CD14-positive monocyte (primary cell): ENCODE measurements at regions not wholly inside any gene's neighbourhood (a gene's known extent, or its start where the extent isn't known, plus 50 kb on each side); places are given as distances from the start of the nearest gene placed in this dataset.

Experiments used
- DNase-seq, 3 donors: peaks; one replicate each; pipeline ENCODE4 v3.0.0-alpha.2; 2011 to 2022
- H2AFZ ChIP-seq: 2 replicates; pipeline ENCODE4 v1.6.0; 2012; ENCODE audit warnings: mild to moderate bottlenecking, low read depth, low read length, inconsistent platforms; ENCODE audit not compliant: insufficient read depth, poor library complexity, severe bottlenecking
- H3K27ac ChIP-seq, 2 donors: 1 replicate in 1 of 2; 2 replicates in 1 of 2; pipeline ENCODE4 v1.5.1; 2012 to 2013; ENCODE audit warnings: low read length in 2 of 2, control low read depth in 1 of 2, inconsistent platforms in 1 of 2, low read depth in 1 of 2, mild to moderate bottlenecking in 1 of 2
- H3K27me3 ChIP-seq, 2 donors: one replicate each; pipeline versions ENCODE4 v1.6.0 to v1.6.1; 2011 to 2013; ENCODE audit warnings: low read length in 2 of 2; ENCODE audit not compliant: control insufficient read depth in 2 of 2, insufficient read depth in 2 of 2
- H3K36me3 ChIP-seq, 2 donors: replicated peaks in 1 of 2; 1 replicate in 1 of 2; 2 replicates in 1 of 2; pipeline versions ENCODE4 v1.5.1 to v1.6.1; 2012 to 2013; ENCODE audit warnings: low read length in 2 of 2, control low read depth in 1 of 2, inconsistent platforms in 1 of 2, mild to moderate bottlenecking in 1 of 2; ENCODE audit not compliant: insufficient read depth in 2 of 2, control insufficient read depth in 1 of 2
- H3K4me1 ChIP-seq, 2 donors: 1 replicate in 1 of 2; 2 replicates in 1 of 2; pipeline versions ENCODE4 v1.5.1 to v1.6.1; 2012 to 2013; ENCODE audit warnings: low read length in 2 of 2, control low read depth in 1 of 2, inconsistent platforms in 1 of 2, mild to moderate bottlenecking in 1 of 2, moderate library complexity in 1 of 2; ENCODE audit not compliant: insufficient read depth in 2 of 2, control insufficient read depth in 1 of 2
- H3K4me2 ChIP-seq: replicated peaks from 2 replicates; pipeline ENCODE3; 2012; ENCODE audit warnings: low read length, moderate library complexity, mild to moderate bottlenecking; ENCODE audit not compliant: poor library complexity, severe bottlenecking; ENCODE audit errors: extremely low read depth
- H3K4me3 ChIP-seq, 3 experiments: fragments of 200-600 bp in 1 of 3; sonication (generic) in 1 of 3; replicated peaks in 1 of 3; 1 replicate in 2 of 3; 2 replicates in 1 of 3; pipeline ENCODE4 v1.5.1; 2011 to 2013; ENCODE audit warnings: low read length in 3 of 3, mild to moderate bottlenecking in 3 of 3, control low read depth in 2 of 3, low read depth in 2 of 3, inconsistent platforms in 1 of 3, moderate library complexity in 1 of 3
- H3K79me2 ChIP-seq: 2 replicates; pipeline ENCODE4 v1.6.0; 2012; ENCODE audit warnings: mild to moderate bottlenecking, control low read depth, inconsistent platforms, low read length, moderate library complexity; ENCODE audit not compliant: insufficient read depth
- H3K9ac ChIP-seq: 2 replicates; pipeline ENCODE4 v1.6.0; 2017; ENCODE audit warnings: low read length, mild to moderate bottlenecking; ENCODE audit not compliant: insufficient read depth, poor library complexity, severe bottlenecking
- H3K9me3 ChIP-seq, 2 donors: replicated peaks in 1 of 2; 1 replicate in 1 of 2; 2 replicates in 1 of 2; pipeline versions ENCODE4 v1.5.1 to v1.6.1; 2012 to 2013; ENCODE audit warnings: low read length in 2 of 2, control low read depth in 1 of 2; ENCODE audit not compliant: control insufficient read depth in 1 of 2, insufficient read depth in 1 of 2
- H4K20me1 ChIP-seq: 2 replicates; pipeline ENCODE4 v1.6.0; 2012; ENCODE audit warnings: mild to moderate bottlenecking, low read length, control low read depth, moderate library complexity; ENCODE audit not compliant: insufficient read depth
- H3K27ac Mint-ChIP-seq, 7 donors: one replicate each; pipeline ENCODE4 v1.8.0; 2020; ENCODE audit warnings: mild to moderate bottlenecking in 7 of 7, mixed read lengths in 7 of 7, moderate library complexity in 6 of 7, inconsistent platforms in 2 of 7
- H3K27me3 Mint-ChIP-seq, 3 donors: one replicate each; pipeline ENCODE4 v1.8.0; 2021 to 2022; ENCODE audit warnings: low read depth in 3 of 3, mild to moderate bottlenecking in 3 of 3, mixed read lengths in 3 of 3, moderate library complexity in 3 of 3, inconsistent platforms in 1 of 3
- H3K36me3 Mint-ChIP-seq, 2 donors: one replicate each; pipeline ENCODE4 v1.8.0; 2020; ENCODE audit warnings: mixed read lengths in 2 of 2, inconsistent platforms in 1 of 2, mild to moderate bottlenecking in 1 of 2
- H3K4me1 Mint-ChIP-seq: one replicate; pipeline ENCODE4 v1.8.0; 2020; ENCODE audit warnings: mild to moderate bottlenecking, mixed read lengths
- H3K4me3 Mint-ChIP-seq, 2 donors: one replicate each; pipeline ENCODE4 v1.8.0; 2020; ENCODE audit warnings: mild to moderate bottlenecking in 2 of 2, mixed read lengths in 2 of 2, moderate library complexity in 1 of 2
- H3K9me3 Mint-ChIP-seq, 7 donors: one replicate each; pipeline ENCODE4 v1.8.0; 2020 to 2022; ENCODE audit warnings: mixed read lengths in 7 of 7, mild to moderate bottlenecking in 6 of 7, moderate library complexity in 6 of 7, inconsistent platforms in 2 of 7
- CTCF ChIP-seq: fragments of 200-600 bp; IDR thresholded peaks from one replicate; pipeline ENCODE4 v1.8.0; 2022; ENCODE audit warnings: antibody characterized with exemption, mild to moderate bottlenecking
- WGBS: methylation state at CpG from one replicate; pipeline ENCODE4 v1.1.5; 2013; ENCODE audit warnings: missing lambda C conversion rate; ENCODE audit not compliant: insufficient coverage; 5-methylcytosine and 5-hydroxymethylcytosine counted together
- intact Hi-C, 2 donors: fragments of 100-400 bp; cut with micrococcal nuclease; formaldehyde crosslinking; loops; one replicate each; pipeline versions ENCODE4 v1.15.0 to v1.15.1; 2023

GRCh38 chr9:30977965-30978364 is 1406.5 kb upstream of the ACO1 start:
- H3K4me1 Mint-ChIP-seq: no peaks in the 10 kb centered on the region
- Histone ChIP-seq H3K4me3 (no peak overlapping the region), H3K9me3 (peaks cover 19% of the 10 kb centered on the region in 2 donors), H3K4me1 (no peaks in the 10 kb centered on the region), H3K4me2 (no peak overlapping the region), H3K79me2 (no peaks in the 10 kb centered on the region), H3K27me3 (no peaks in the 10 kb centered on the region), H4K20me1 (no peaks in the 10 kb centered on the region), H3K9ac (no peak overlapping the region), H3K36me3 (no peaks in the 10 kb centered on the region), H3K27ac (no peak overlapping the region), H2AFZ (no peak overlapping the region)
- peaks cover 0 to 1% (median 0%) of the 10 kb centered on the region in 3 donors for H3K27me3 Mint-ChIP-seq
- no peak for DNase-seq
- H3K9me3 Mint-ChIP-seq: peaks cover 3 to 12% (median 8%) of the 10 kb centered on the region in 7 donors
- H3K4me3 Mint-ChIP-seq: no peak overlapping the region
- WGBS: no CpG with 5 or more reads among the region's 1 CpG
- intact Hi-C loops: no loop called here
- no peak overlapping the region for H3K27ac Mint-ChIP-seq
- H3K36me3 Mint-ChIP-seq: no peaks in the 10 kb centered on the region
- no peak for TF ChIP-seq CTCF

GRCh38 chr9:30982301-30982700 is 1402.1 kb upstream of the ACO1 start:
- Mint-ChIP-seq H3K36me3 (no peaks in the 10 kb centered on the region), H3K27ac (no peak overlapping the region), H3K9me3 (peaks cover 3 to 12% (median 10%) of the 10 kb centered on the region in 7 donors), H3K4me1 (no peaks in the 10 kb centered on the region), H3K27me3 (no peaks in the 10 kb centered on the region), H3K4me3 (no peak overlapping the region)
- Histone ChIP-seq H4K20me1 (no peaks in the 10 kb centered on the region), H3K4me1 (no peaks in the 10 kb centered on the region), H3K4me3 (no peak overlapping the region), H3K4me2 (no peak overlapping the region), H3K79me2 (no peaks in the 10 kb centered on the region), H3K9me3 (peaks cover 19% of the 10 kb centered on the region in 2 donors), H3K27ac (no peak overlapping the region), H3K9ac (no peak overlapping the region), H3K27me3 (no peaks in the 10 kb centered on the region), H2AFZ (no peak overlapping the region), H3K36me3 (no peaks in the 10 kb centered on the region)
- intact Hi-C loops: no loop called here
- TF ChIP-seq CTCF: no peak
- WGBS: 68% methylated on average over 3 of the region's 3 CpGs
- DNase-seq: no peak
